NB4 (cell line): ENCODE measurements at regions not wholly inside any gene's neighbourhood (a gene's known extent, or its start where the extent isn't known, plus 50 kb on each side); places are given as distances from the start of the nearest gene placed in this dataset.

Source experiments
- POLR2A ChIP-seq: IDR thresholded peaks from 2 replicates; pipeline ENCODE4 v1.6.1; 2011; ENCODE audit warnings: mild to moderate bottlenecking; ENCODE audit not compliant: insufficient read length; ENCODE audit errors: extremely low read depth
- TF ChIP-seq, protein P1 (sequence below): IDR thresholded peaks from one replicate; pipeline ENCODE4 v1.5.1; 2012; ENCODE audit warnings: low read depth, low read length
- TF ChIP-seq, protein P2 (sequence below): IDR thresholded peaks from 2 replicates; pipeline ENCODE4 v1.6.1; 2011; ENCODE audit warnings: low read depth, low read length

DNA sequence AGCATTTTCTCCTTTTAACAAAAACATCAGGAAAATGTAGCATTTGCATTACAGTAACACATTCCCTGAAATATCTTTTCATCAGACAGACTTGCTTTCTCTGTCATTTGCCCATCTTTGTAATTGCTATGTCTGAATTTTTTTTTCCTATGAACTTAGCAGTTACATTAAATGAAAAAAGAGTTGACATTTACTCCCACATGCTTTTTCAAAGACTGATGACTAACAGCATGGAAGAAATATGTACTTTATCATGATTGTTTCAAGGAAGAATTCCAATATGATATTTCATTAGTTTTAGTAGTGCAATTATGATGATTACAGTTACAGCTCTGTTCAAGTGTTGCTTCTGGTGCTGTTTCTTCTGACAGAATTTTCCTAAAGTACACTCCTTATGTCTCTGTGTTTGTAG, 864.5 kb upstream of the MAN1A1 start:
- TF ChIP-seq, protein P1, sequence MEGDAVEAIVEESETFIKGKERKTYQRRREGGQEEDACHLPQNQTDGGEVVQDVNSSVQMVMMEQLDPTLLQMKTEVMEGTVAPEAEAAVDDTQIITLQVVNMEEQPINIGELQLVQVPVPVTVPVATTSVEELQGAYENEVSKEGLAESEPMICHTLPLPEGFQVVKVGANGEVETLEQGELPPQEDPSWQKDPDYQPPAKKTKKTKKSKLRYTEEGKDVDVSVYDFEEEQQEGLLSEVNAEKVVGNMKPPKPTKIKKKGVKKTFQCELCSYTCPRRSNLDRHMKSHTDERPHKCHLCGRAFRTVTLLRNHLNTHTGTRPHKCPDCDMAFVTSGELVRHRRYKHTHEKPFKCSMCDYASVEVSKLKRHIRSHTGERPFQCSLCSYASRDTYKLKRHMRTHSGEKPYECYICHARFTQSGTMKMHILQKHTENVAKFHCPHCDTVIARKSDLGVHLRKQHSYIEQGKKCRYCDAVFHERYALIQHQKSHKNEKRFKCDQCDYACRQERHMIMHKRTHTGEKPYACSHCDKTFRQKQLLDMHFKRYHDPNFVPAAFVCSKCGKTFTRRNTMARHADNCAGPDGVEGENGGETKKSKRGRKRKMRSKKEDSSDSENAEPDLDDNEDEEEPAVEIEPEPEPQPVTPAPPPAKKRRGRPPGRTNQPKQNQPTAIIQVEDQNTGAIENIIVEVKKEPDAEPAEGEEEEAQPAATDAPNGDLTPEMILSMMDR: no peak
- TF ChIP-seq POLR2A: no peak
- TF ChIP-seq, protein P2, sequence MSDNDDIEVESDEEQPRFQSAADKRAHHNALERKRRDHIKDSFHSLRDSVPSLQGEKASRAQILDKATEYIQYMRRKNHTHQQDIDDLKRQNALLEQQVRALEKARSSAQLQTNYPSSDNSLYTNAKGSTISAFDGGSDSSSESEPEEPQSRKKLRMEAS: no peak
